GM20431 (cell line): ENCODE measurements at regions not wholly inside any gene's neighbourhood (a gene's known extent, or its start where the extent isn't known, plus 50 kb on each side); places are given as distances from the start of the nearest gene placed in this dataset.

Source experiments
- in situ Hi-C: fragments of 300-500 bp; cut with MseI, MboI; formaldehyde crosslinking; loops from one replicate; pipeline ENCODE4 v1.15.0; 2020; ENCODE audit warnings: low sequenced_read_pairs; ENCODE audit not compliant: unreplicated experiment

DNA sequence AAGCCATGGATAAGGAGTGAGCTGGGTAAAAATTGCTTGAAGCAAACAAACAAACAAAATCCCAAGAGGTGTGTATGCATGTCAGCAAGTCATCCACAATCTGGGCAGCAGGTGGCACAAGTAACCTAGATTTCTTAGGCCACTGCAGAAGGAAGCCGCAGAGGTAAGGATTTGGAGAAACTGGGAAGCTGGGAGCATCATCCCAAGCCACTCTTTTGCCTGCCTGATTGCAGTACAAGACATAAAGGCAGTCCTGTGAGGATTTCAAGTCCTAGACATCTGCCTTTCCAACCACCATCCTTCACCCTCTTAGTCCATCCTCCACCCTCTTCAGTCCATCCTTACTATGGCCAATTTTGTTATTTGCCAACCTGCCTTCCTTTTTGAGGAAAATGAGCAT is 67.2 kb upstream of the BMAL1 start:
- in situ Hi-C loops = loop anchor here (25.0 kb wide), 1 partner anchor 127 kb away; no protein-coding TSS in a partner anchor

DNA sequence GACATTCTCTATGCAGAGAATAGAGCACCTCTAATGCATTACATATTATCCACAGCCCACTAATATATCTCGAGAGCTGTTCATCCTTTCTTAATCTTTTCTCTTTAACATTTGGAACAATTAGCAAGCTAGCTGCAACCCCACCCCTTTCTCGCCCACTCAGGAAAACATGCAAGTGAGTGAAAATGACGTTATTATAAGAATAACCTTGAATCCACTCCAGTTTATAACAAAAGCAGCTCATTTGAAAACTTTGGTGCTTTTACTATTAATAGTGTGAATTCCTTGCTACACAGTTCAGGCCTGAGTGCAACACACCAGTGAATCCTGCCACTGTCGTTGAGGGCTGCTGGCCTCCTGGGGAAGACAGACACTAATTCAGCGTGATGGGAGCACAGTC is 63.3 kb upstream of the BMAL1 start:
- in situ Hi-C loops = loop anchor here (25.0 kb wide), 1 partner anchor 123 kb away; no protein-coding TSS in a partner anchor

DNA sequence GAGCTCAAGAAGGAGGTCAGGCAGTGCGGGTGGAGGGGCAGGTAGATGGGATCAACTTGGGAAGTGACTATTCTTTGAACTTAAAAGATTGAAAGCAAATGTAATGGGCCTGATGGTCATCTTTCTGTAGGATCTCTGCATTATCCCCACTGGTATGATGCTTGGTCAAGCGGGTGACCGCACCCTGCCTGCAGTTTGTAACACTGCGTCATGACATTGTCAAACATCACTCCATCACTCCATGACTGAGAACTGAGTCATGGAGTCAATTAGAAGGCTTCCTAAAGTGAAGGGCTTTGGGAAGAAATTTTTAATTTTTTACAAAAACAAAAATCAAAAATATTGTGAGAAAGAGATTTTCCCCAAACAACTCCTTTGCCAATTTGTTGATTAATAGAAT is 62.4 kb upstream of the BMAL1 start:
- in situ Hi-C loops = loop anchor here (25.0 kb wide), 1 partner anchor 122 kb away; no protein-coding TSS in a partner anchor

DNA sequence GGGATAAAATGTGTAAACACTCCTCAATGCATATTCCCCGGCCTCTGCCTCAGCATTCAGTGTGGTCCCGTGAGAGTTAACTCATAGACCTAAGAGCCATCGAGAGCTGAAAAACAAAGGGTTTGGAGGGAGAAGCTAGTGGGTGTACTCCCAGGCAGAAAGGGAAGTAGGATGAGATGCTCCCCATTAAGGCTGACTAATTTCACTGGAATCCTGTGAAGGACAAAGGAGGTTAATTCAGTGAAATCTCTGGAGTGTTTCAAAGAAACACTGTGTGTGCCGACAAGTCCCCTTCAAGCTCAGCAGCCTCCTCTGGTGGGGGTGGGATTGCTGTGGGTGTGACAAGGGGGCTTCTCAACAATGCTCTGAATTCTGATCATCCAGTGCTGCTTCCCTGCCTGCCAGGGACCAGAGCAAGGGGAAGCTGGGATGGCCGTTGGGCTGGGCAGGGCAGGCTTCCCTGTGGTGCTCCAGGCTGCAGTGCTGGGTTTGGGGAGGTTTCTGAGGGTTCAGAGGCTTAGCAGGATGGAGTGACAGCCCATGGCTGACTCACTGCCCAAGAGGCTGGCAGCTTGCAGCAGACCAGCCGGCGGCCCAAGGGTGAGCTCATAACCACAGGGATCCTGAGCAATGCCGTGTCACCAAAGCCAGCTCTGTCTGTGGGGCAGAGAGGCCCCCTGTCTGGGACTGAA is 61.4 kb upstream of the BMAL1 start:
- in situ Hi-C loops = loop anchor here (25.0 kb wide), 1 partner anchor 121 kb away; no protein-coding TSS in a partner anchor

DNA sequence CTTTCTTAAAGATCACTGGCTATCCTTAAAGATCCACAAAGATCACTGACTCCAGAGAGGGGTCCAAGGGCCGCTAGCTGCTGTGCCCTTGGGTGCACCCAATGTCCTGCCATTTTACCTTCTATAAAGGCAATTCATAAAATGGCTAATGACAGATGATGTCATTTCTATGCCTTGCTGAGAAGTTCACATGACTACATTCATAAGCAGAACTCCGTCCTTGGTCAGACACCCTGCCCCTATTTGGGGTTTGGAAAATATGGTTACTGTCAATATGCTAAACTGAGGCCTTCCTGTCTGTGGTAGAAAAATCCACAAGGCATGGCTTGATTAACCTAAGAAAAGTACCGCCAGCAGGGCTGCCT is 60.9 kb upstream of the BMAL1 start:
- in situ Hi-C loops = loop anchor here (25.0 kb wide), 1 partner anchor 121 kb away; no protein-coding TSS in a partner anchor

DNA sequence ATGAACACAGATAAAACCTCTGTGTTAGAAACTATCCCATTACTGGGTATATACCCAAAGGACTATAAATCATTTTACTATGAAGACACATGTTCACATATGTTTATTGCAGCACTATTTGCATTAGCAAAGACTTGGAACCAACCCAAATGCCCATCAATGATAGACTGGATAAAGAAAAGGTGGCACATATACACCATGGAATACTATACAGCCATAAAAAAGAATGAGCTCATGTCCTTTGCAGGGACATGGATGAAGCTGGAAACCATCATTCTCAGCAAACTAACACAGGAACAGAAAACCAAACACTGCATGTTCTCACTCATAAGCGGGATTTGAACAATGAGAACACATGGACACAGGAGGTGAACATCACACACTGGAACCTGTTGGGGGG is 58.9 kb upstream of the BMAL1 start:
- in situ Hi-C loops = loop anchor here (25.0 kb wide), 1 partner anchor 119 kb away; no protein-coding TSS in a partner anchor

DNA sequence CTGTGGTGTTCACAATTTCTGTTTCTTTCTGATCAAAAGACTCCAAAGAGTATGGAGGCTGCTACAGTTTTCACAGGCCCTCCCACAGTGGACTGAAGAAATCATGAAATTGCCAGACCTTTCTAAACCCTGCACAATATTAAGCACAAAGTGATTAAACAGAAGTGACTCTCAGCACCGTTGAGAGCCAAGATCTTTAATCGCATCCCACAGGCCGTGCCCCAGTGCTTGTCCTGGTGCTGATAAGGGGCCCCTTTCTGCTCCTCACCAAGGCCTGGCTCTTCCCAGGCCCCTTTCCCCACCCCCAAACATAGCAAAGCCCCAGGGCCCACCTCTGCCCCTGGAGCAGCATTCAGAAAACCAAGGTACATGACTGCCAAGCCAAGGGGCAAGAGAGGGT is 57.4 kb upstream of the BMAL1 start:
- in situ Hi-C loops = loop anchor here (25.0 kb wide), 1 partner anchor 117 kb away; no protein-coding TSS in a partner anchor

GRCh38 chr11:13221722-13222121 is 55.9 kb upstream of the BMAL1 start:
- in situ Hi-C loops = loop anchor here (25.0 kb wide), 1 partner anchor 116 kb away; no protein-coding TSS in a partner anchor

- in situ Hi-C loops = loop anchor here (25.0 kb wide), 1 partner anchor 115 kb away; no protein-coding TSS in a partner anchor
Measured at GRCh38 chr11:13222285-13222684, 55.3 kb upstream of the BMAL1 start.

DNA sequence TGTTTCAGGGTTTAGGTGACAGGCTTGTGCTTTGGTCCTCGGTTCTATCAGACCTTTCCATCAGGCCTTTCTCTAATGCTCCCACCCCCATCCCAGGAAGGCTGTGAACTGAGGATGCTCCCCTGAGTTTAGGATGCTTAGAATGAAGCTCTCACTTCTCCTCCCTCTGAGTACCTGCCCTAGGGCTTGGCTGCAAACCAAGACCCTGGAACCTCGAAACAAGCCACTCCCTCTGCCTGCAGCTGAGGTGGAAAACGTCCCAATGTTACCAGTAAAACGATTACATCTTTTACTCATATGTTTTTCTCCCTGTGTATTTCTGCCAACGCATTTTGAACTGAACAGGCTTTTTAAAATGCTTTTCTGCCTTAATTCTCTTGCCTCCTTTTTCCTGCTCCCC is 54.5 kb upstream of the BMAL1 start:
- in situ Hi-C loops = loop anchor here (25.0 kb wide), 1 partner anchor 114 kb away; no protein-coding TSS in a partner anchor

DNA sequence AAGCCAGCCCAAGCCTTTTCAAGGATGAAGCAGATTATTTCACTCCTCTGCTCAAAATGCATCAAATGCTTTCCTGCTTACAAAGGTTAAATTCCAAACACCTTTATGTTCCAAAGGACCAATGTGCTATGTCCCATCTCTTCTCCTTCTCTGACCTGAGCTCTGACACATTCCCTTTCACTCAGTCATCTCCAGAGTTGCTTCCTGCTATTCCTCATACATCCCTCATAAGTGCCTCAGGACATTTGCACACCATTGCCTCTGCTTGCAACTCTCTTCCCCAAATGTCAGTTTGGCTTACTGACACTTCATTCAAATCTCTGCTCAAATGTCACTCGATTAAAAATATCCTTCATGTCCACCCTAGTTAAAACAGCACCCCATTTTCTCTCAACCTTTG is 53.3 kb upstream of the BMAL1 start:
- in situ Hi-C loops = loop anchor here (25.0 kb wide), 1 partner anchor 113 kb away; no protein-coding TSS in a partner anchor

GRCh38 chr11:13225038-13226001 is 52.3 kb upstream of the BMAL1 start:
- in situ Hi-C loops = no loop called here

- in situ Hi-C loops = no loop called here
Measured at GRCh38 chr11:13227676-13228255, 49.8 kb upstream of the BMAL1 start.
